Skeletal muscle cell (primary cell): ENCODE measurements at regions not wholly inside any gene's neighbourhood (a gene's known extent, or its start where the extent isn't known, plus 50 kb on each side); places are given as distances from the start of the nearest gene placed in this dataset.
"Not testable (repeated sequence)": the region's sequence is repeated elsewhere in the genome, so short reads cannot be mapped to it uniquely, and the experiment has no call there.

Source experiments
- DNase-seq: peaks from one replicate; pipeline ENCODE4 v3.0.0-alpha.2; 2010; ENCODE audit warnings: low read depth
- H3K4me3 ChIP-seq: 2 replicates; pipeline ENCODE4 v1.5.1; 2011; ENCODE audit warnings: low read depth, mild to moderate bottlenecking, control low read depth, low read length, moderate library complexity

- no peak for DNase-seq
- H3K4me3 ChIP-seq = no peak overlapping the region
Measured at GRCh38 chr22:22125028-22125578, 119.5 kb upstream of the VPREB1 start.

GRCh38 chr22:22124374-22124773 is 120.2 kb upstream of the VPREB1 start:
- no peak overlapping the region for H3K4me3 ChIP-seq
- DNase-seq = no peak

GRCh38 chr22:22123960-22124278 is 120.7 kb upstream of the VPREB1 start:
- no peak overlapping the region for H3K4me3 ChIP-seq
- no peak for DNase-seq

- no peak for DNase-seq
- H3K4me3 ChIP-seq = no peak overlapping the region
Measured at GRCh38 chr22:22123118-22123959, 121.2 kb upstream of the VPREB1 start.

GRCh38 chr22:22122348-22123117 is 122.1 kb upstream of the VPREB1 start:
- no peak for DNase-seq
- H3K4me3 ChIP-seq = no peak overlapping the region

GRCh38 chr22:22121445-22121844 is 123.1 kb upstream of the VPREB1 start:
- no peak overlapping the region for H3K4me3 ChIP-seq
- DNase-seq = no peak

GRCh38 chr22:22120160-22120559 is 124.4 kb upstream of the VPREB1 start:
- no peak for DNase-seq
- no peak overlapping the region for H3K4me3 ChIP-seq

- no peak overlapping the region for H3K4me3 ChIP-seq
- DNase-seq = no peak
Measured at GRCh38 chr22:22118987-22119386, 125.6 kb upstream of the VPREB1 start.

GRCh38 chr22:22117864-22118544 is 126.6 kb upstream of the VPREB1 start:
- H3K4me3 ChIP-seq = not testable (repeated sequence)

GRCh38 chr22:22116997-22117770 is 127.4 kb upstream of the VPREB1 start:
- DNase-seq, H3K4me3 ChIP-seq: not testable (repeated sequence)

More at GRCh38 chr22:22117864-22118544, 126.6 kb upstream of the VPREB1 start:
- not testable (repeated sequence) for DNase-seq

GRCh38 chr22:22113701-22114100 is 130.9 kb upstream of the VPREB1 start:
- DNase-seq = no peak
- H3K4me3 ChIP-seq = no peak overlapping the region

- DNase-seq = no peak
- H3K4me3 ChIP-seq = no peak overlapping the region
Measured at GRCh38 chr22:22112533-22113294, 130.1 kb upstream of the TOP3B start.

- H3K4me3 ChIP-seq = no peak overlapping the region
- no peak for DNase-seq
Measured at GRCh38 chr22:22111983-22112382, 129.4 kb upstream of the TOP3B start.

- H3K4me3 ChIP-seq = no peak overlapping the region
- peak; percentile 56 for DNase-seq
Measured at GRCh38 chr22:22111267-22111751, 128.7 kb upstream of the TOP3B start.

GRCh38 chr22:22110548-22111266 is 128.1 kb upstream of the TOP3B start:
- H3K4me3 ChIP-seq = no peak overlapping the region
- DNase-seq = peak; percentile 24

- no peak overlapping the region for H3K4me3 ChIP-seq
- no peak for DNase-seq
Measured at GRCh38 chr22:22109693-22110466, 127.3 kb upstream of the TOP3B start.

GRCh38 chr22:22106855-22107254 is 124.3 kb upstream of the TOP3B start:
- H3K4me3 ChIP-seq = no peak overlapping the region
- no peak for DNase-seq
